Hepatocyte (in vitro differentiated cells): ENCODE measurements at regions not wholly inside any gene's neighbourhood (a gene's known extent, or its start where the extent isn't known, plus 50 kb on each side); places are given as distances from the start of the nearest gene placed in this dataset.
"Not testable (repeated sequence)": the region's sequence is repeated elsewhere in the genome, so short reads cannot be mapped to it uniquely, and the experiment has no call there.

Experiments
- DNase-seq: peaks from one replicate; pipeline ENCODE4 v3.0.0-alpha.2; 2016; ENCODE audit warnings: low spot score
- H2AFZ ChIP-seq: fragments of 200-600 bp; sonication (generic); 2 replicates; pipeline ENCODE4 v1.6.0; 2016; ENCODE audit warnings: antibody characterized with exemption, mild to moderate bottlenecking
- H3K27ac ChIP-seq: fragments of 200-600 bp; sonication (generic); 2 replicates; pipeline ENCODE4 v1.5.1; 2016; ENCODE audit warnings: mild to moderate bottlenecking
- H3K27me3 ChIP-seq: fragments of 200-600 bp; sonication (generic); 2 replicates; pipeline ENCODE4 v1.6.1; 2016
- H3K36me3 ChIP-seq: fragments of 200-600 bp; sonication (generic); replicated peaks from 2 replicates; pipeline ENCODE4 v1.5.1; 2016; ENCODE audit warnings: low read depth; ENCODE audit not compliant: insufficient read depth
- H3K4me1 ChIP-seq: fragments of 200-600 bp; sonication (generic); 2 replicates; pipeline ENCODE4 v1.5.1; 2016; ENCODE audit warnings: mild to moderate bottlenecking, moderate library complexity; ENCODE audit not compliant: insufficient read depth
- H3K4me2 ChIP-seq: fragments of 200-600 bp; sonication (generic); 2 replicates; pipeline ENCODE4 v1.6.0; 2016
- H3K4me3 ChIP-seq: fragments of 200-600 bp; sonication (generic); 2 replicates; pipeline ENCODE4 v1.5.1; 2016; ENCODE audit warnings: mild to moderate bottlenecking
- H3K79me2 ChIP-seq: fragments of 200-600 bp; sonication (generic); 2 replicates; pipeline ENCODE4 v1.6.0; 2017; ENCODE audit warnings: mild to moderate bottlenecking
- H3K9me2 ChIP-seq: fragments of 200-600 bp; sonication (generic); replicated peaks from 2 replicates; pipeline ENCODE4 v1.6.0; 2017; ENCODE audit warnings: mild to moderate bottlenecking; ENCODE audit not compliant: insufficient read depth
- H3K9me3 ChIP-seq: fragments of 200-600 bp; sonication (generic); 2 replicates; pipeline ENCODE4 v1.5.1; 2016; ENCODE audit warnings: low read depth, mild to moderate bottlenecking
- H4K20me1 ChIP-seq: fragments of 200-600 bp; sonication (generic); 2 replicates; pipeline ENCODE4 v1.6.0; 2016; ENCODE audit warnings: mild to moderate bottlenecking; ENCODE audit not compliant: insufficient read depth, poor library complexity, severe bottlenecking
- CTCF ChIP-seq: fragments of 200-600 bp; sonication (generic); IDR thresholded peaks from 2 replicates; pipeline ENCODE4 v1.5.1; 2016; ENCODE audit warnings: antibody characterized with exemption, mild to moderate bottlenecking; ENCODE audit not compliant: poor library complexity
- EZH2 ChIP-seq: fragments of 200-600 bp; sonication (generic); IDR thresholded peaks from 2 replicates; pipeline ENCODE4 v1.6.1; 2016; ENCODE audit warnings: antibody characterized with exemption, mild to moderate bottlenecking, borderline replicate concordance
- EZH2phosphoT487 ChIP-seq: fragments of 200-600 bp; sonication (generic); IDR thresholded peaks from one replicate; pipeline ENCODE4 v1.6.1; 2018; ENCODE audit warnings: antibody characterized with exemption, mild to moderate bottlenecking, low read depth, moderate library complexity; ENCODE audit not compliant: unreplicated experiment, severe bottlenecking
- WGBS: methylation state at CpG from one replicate; pipeline ENCODE4 v1.1.6; 2016; ENCODE audit warnings: low lambda C conversion rate; ENCODE audit errors: missing lambda C conversion rate; 5-methylcytosine and 5-hydroxymethylcytosine counted together

DNA sequence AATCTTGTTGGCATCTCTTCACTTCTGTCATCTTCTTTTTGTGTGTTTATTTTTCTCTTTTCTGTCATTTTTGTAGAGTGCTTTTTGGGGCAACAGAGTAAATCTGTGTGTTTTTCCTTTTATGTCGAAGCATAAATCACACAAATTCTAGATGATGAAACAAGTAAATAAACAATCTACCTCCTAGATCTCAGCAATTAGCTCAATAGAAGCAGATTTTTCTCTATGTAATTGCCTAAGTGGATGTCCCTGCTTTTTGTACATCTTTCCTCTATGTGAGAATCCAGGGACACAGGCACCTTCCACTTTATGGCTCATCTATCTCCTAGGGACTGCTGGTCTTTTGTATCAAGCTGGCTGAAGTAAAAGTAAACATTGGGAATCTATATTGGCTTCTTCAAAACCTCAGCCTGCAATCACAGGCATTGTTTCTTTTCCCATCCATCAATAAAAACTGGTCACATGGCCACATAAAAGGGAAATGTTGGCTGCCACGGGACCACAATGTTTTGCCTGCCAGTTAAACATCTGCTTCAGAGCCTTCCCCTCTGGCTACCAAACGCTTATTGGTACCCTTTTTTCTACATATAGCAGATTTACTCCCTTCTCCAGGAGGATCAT lies 323.8 kb downstream of the LMO7 start:
- H3K4me1 ChIP-seq, result no peaks in the 10 kb centered on the region

GRCh38 chr13:75953589-75953988 lies 317.5 kb downstream of the LMO7 start:
- H3K36me3 ChIP-seq, H3K27ac ChIP-seq, H3K27me3 ChIP-seq, H3K9me3 ChIP-seq, H4K20me1 ChIP-seq, H2AFZ ChIP-seq, H3K79me2 ChIP-seq, DNase-seq, H3K9me2 ChIP-seq, H3K4me3 ChIP-seq, H3K4me1 ChIP-seq, H3K4me2 ChIP-seq: not testable (repeated sequence)
- WGBS, result 55% methylated on average over 2 of the region's 2 CpGs

More for the DNA sequence above, 323.8 kb downstream of the LMO7 start:
- Histone ChIP-seq H3K4me3 (no peak overlapping the region), H3K9me2 (no peaks in the 10 kb centered on the region), H3K79me2 (no peaks in the 10 kb centered on the region), H4K20me1 (no peaks in the 10 kb centered on the region), H3K4me2 (no peak overlapping the region), H3K27me3 (no peaks in the 10 kb centered on the region), H3K9me3 (no peaks in the 10 kb centered on the region), H2AFZ (no peak overlapping the region), H3K27ac (no peak overlapping the region), H3K36me3 (no peaks in the 10 kb centered on the region)
- DNase-seq, result no peak
- WGBS, result 38% methylated on average over 3 of the region's 3 CpGs
- TF ChIP-seq EZH2 (no peak), EZH2phosphoT487 (no peak), CTCF (no peak)

DNA sequence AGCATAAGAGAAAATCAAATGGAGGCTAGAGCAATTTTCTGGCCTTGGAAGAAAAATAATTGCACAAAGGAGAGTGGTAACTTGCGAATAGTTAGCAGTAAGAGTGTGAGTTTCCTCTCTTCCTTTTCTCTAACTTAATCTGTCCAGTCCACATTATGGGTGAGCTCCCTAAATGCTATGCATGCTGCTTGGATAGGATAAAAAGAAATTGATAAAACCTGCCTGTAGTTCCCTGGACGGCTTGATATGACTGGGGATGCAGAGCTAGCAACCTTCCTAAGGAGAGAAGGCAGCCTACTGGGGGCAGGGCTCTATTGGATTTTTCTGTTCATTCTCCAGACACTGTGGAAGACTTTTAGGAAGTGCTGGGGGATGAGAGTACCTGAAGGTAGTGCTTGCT lies 311.3 kb downstream of the LMO7 start:
- Histone ChIP-seq H3K36me3 (no peaks in the 10 kb centered on the region), H4K20me1 (no peaks in the 10 kb centered on the region), H3K27ac (no peak overlapping the region), H3K79me2 (no peaks in the 10 kb centered on the region), H3K4me3 (no peak overlapping the region), H3K4me2 (no peak overlapping the region), H3K27me3 (no peaks in the 10 kb centered on the region), H3K9me3 (no peaks in the 10 kb centered on the region), H2AFZ (no peak overlapping the region), H3K4me1 (no peaks in the 10 kb centered on the region), H3K9me2 (no peaks in the 10 kb centered on the region)
- 91% methylated on average over 2 of the region's 2 CpGs for WGBS
- TF ChIP-seq EZH2 (no peak), EZH2phosphoT487 (no peak), CTCF (no peak)
- DNase-seq, result no peak

DNA sequence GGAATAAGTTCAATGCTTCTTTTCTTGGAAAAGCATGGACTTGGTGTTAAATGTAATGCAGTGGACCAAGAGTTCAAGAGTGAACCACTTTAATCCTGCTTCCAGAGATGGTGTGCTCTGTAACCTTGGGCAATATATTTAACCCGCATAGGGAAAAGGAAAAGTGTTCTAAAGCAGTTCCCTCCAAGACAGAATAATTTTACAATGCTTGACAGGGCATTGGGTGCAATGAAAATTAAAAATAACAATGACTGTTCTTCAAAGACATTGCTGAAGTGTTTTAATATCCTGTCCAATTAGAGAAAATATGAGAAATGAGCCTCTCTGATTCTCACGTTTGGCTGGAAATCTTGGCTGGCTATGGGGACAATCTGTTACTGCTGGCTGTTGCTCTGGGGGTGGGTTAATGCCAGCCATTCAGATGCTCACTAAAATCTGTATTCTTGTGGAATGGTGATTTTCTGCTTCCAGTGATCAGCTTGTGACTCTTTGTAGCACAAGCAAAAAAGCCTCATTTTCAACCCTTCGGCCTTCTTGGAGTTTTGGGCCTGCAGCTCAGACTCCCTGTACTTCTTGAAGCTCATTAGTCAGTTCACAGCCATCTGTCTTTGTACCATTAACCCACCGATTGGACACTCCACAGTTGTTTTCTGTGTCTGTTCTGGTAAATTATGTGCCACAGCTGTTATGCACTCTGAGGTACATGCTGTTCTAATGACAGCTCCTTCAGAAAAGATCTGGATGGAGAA lies 310.6 kb downstream of the LMO7 start:
- Histone ChIP-seq H3K79me2 (no peaks in the 10 kb centered on the region), H3K9me2 (no peaks in the 10 kb centered on the region), H2AFZ (no peak overlapping the region), H3K4me2 (no peak overlapping the region), H3K9me3 (no peaks in the 10 kb centered on the region), H4K20me1 (no peaks in the 10 kb centered on the region), H3K4me1 (no peaks in the 10 kb centered on the region), H3K27ac (no peak overlapping the region), H3K36me3 (no peaks in the 10 kb centered on the region), H3K27me3 (no peaks in the 10 kb centered on the region), H3K4me3 (no peak overlapping the region)
- TF ChIP-seq EZH2, result no peak
- no peak for TF ChIP-seq CTCF
- no peak for TF ChIP-seq EZH2phosphoT487
- no peak for DNase-seq
- WGBS, result 82% methylated on average over 4 of the region's 4 CpGs
